Transverse colon (tissue), 4 donors: ENCODE measurements at regions not wholly inside any gene's neighbourhood (a gene's known extent, or its start where the extent isn't known, plus 50 kb on each side); places are given as distances from the start of the nearest gene placed in this dataset.

Source experiments
- CTCF ChIP-seq, 5 experiments: fragments of 200-600 bp in 3 of 5; fragments of 450-650 bp in 2 of 5; sonication (generic) in 3 of 5; IDR thresholded peaks; 1 replicate in 2 of 5; 2 replicates in 3 of 5; pipeline ENCODE4 v1.5.1; 2016 to 2017; ENCODE audit warnings: antibody characterized with exemption in 5 of 5, inconsistent platforms in 3 of 5, mild to moderate bottlenecking in 2 of 5, moderate library complexity in 1 of 5
- EP300 ChIP-seq: sonication (generic); formaldehyde crosslinking; IDR thresholded peaks from one replicate; pipeline ENCODE4 v1.6.1; 2017; ENCODE audit warnings: antibody characterized with exemption, low read depth
- POLR2A ChIP-seq: fragments of 450-650 bp; IDR thresholded peaks from one replicate; pipeline ENCODE4 v1.6.1; 2016; ENCODE audit warnings: antibody characterized with exemption, mild to moderate bottlenecking, moderate library complexity
- POLR2AphosphoS5 ChIP-seq, 3 donors: sonication (generic); formaldehyde crosslinking; IDR thresholded peaks; one replicate each; pipeline ENCODE4 v1.6.1; 2016; ENCODE audit warnings: antibody characterized with exemption in 3 of 3

- no peak for TF ChIP-seq CTCF (IDR thresholded peaks at IDR 0.05)
- TF ChIP-seq EP300: no peak
- TF ChIP-seq POLR2AphosphoS5 (IDR thresholded peaks at IDR 0.05): no peak
- no peak for TF ChIP-seq POLR2A
Measured at GRCh38 chr7:18166002-18166401, 138.4 kb upstream of the PRPS1L1 start.
